AG09309 (cell line): ENCODE measurements at regions not wholly inside any gene's neighbourhood (a gene's known extent, or its start where the extent isn't known, plus 50 kb on each side); places are given as distances from the start of the nearest gene placed in this dataset.
A peak's percentile ranks its signal among the peaks of the same experiment; 100 is the strongest.
"Not testable (repeated sequence)": the region's sequence is repeated elsewhere in the genome, so short reads cannot be mapped to it uniquely, and the experiment has no call there.

ENCODE experiments used
- DNase-seq: peaks from one replicate; pipeline ENCODE4 v3.0.0-alpha.2; 2010; ENCODE audit warnings: low read depth
- H3K4me3 ChIP-seq: 2 replicates; pipeline ENCODE4 v1.5.1; 2011; ENCODE audit warnings: mild to moderate bottlenecking, low read depth, low read length, moderate library complexity; ENCODE audit not compliant: control insufficient read depth
- CTCF ChIP-seq: IDR thresholded peaks from 2 replicates; pipeline ENCODE4 v1.5.1; 2011; ENCODE audit warnings: mild to moderate bottlenecking, low read depth, low read length, inconsistent platforms; ENCODE audit not compliant: insufficient read depth, control insufficient read depth; ENCODE audit errors: missing control alignments

DNA sequence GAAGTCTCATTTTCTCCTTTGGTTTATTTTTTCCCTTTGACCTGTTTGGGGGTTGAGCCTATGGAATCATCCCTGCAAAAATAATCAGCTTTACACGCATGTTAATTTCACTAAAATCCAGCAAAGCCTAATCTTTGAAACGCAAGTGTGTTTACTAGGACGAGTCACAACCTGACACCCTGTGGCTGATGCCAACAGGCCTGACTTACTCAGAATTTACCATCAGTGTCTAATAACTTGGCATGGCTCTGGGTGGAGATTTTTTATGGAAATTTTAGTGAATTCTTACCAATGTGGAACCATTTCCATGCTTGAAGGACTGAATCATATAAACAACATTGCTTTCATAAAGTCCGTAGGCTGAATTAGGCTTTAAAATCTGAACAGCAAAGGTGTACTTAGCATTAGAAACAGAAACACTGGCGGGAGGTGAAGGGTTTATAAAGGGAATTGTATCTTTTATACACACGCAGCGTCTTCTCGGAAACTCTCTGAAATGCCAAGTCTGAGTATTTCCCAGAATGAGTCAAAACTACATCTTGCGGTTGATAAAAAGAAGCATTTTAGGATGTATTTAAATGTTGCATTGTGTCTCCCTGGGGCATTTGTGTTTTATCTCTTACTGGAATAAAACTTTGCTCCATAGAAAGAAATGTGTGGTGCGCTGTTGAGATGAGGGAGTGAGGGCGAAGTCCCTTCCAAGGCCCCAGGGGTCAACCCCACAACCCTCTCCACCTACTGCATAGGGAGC lies 81.2 kb downstream of the DACT2 start:
- TF ChIP-seq CTCF: no peak
- H3K4me3 ChIP-seq: no peak overlapping the region

DNA sequence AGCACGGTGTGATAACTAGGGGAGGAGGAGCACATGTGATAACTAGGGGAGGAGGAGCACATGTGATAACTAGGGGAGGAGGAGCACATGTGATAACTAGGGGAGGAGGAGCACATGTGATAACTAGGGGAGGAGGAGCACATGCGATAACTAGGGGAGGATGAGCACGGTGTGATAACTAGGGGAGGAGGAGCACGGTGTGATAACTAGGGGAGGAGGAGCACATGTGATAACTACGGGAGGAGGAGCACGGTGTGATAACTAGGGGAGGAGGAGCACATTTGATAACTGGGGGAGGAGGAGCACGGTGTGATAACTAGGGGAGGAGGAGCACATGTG lies 85.7 kb downstream of the DACT2 start:
- not testable (repeated sequence) for DNase-seq, H3K4me3 ChIP-seq

More for the DNA sequence above, 81.2 kb downstream of the DACT2 start:
- peak; percentile 13 for DNase-seq

DNA sequence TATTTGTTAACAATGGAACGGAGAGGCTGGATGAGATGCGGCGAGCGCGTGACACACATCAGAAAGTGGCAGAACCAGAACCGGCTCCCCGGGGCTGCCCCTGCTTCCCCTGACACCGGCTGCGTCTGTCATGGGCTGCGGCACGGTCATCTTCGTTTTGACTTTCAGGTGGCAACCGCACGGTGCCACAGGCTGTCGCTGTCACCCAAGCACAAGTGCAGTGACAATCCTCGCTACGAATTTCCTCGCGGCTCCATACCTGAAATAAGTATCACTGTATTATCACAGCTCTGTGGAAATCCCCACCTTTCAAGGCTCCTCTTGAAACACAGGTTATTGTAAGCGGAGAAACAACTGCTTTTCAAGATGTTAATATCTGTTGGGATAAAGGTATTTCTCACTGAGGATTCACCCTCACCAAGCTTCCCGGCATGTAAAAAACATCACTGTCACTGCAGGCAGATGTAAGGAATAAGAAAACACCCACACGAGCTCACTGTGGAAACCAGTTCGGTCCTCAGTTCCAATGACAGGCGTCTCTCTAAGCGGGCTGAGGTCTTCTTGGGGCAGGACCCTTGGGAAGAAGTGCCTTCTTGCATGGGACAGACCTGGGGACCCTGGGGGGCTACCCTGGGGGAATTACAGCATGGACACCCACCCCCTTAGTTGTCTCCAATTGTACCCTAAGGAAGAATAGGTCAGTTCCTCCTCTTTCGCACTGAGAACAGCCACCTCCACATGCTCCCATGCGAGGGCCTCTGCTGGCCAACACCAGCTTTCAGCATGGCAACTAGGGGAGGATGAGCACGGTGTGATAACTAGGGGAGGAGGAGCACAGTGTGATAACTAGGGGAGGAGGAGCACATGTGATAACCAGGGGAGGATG lies 86.3 kb downstream of the DACT2 start:
- H3K4me3 ChIP-seq: no peak overlapping the region
- DNase-seq: no peak
- TF ChIP-seq CTCF: no peak

GRCh38 chr6:168232528-168232927 lies 87.0 kb downstream of the DACT2 start:
- no peak for TF ChIP-seq CTCF
- no peak for DNase-seq
- H3K4me3 ChIP-seq: no peak overlapping the region

DNA sequence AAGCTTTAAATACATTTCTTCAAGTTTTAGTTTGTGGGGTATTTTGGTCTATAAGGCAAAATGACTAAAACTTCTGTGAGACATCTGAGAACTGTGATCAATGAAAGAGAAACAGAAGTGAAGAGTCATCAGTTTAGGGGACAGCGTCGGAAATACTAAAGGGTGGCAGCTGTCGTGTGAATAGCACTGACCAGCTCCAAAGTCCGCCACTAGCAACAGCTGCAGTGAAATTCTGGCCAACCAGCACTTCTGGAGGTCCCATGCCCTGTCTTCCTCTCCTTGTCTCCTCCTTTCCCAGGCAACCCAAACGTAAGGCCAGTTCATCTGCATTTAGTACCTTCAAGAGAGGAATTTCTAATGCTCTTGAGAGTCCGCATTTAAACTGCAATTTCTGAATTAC lies 87.5 kb downstream of the DACT2 start:
- DNase-seq: no peak
- TF ChIP-seq CTCF: no peak
- no peak overlapping the region for H3K4me3 ChIP-seq

GRCh38 chr6:168231393-168231957 lies 88.1 kb downstream of the DACT2 start:
- TF ChIP-seq CTCF: no peak
- no peak overlapping the region for H3K4me3 ChIP-seq
- no peak for DNase-seq

DNA sequence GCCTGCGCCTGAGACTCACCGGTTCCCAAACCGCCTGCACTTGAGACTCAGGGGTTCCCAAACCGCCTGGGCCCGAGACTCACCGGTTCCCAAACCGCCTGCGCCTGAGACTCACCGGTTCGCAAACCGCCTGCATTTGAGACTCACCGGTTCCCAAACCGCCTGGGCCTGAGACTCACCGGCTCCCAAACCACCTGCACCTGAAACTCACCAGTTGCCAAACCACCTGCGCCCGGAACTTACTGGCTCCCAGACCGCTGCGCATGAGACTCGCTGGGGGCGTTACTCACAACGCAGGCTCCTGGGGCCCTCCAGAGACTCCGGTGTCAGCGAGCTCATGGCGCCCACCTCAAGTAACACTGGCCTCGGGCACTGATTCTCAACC lies 90.2 kb downstream of the DACT2 start:
- H3K4me3 ChIP-seq: no peak overlapping the region
- DNase-seq: no peak
- no peak for TF ChIP-seq CTCF
